Astrocyte (in vitro differentiated cells and primary cell): ENCODE measurements at regions not wholly inside any gene's neighbourhood (a gene's known extent, or its start where the extent isn't known, plus 50 kb on each side); places are given as distances from the start of the nearest gene placed in this dataset.
"Not testable (repeated sequence)": the region's sequence is repeated elsewhere in the genome, so short reads cannot be mapped to it uniquely, and the experiment has no call there.

ENCODE experiments used
- DNase-seq: peaks from one replicate; pipeline ENCODE4 v3.0.0-alpha.2; 2010; ENCODE audit warnings: low read depth
- FAIRE-seq: peaks from 2 replicates; lab custom pipeline; 2011; peaks lifted over from hg19 to GRCh38; lab: Jason Lieb, UNC
- H2AFZ ChIP-seq: 2 replicates; pipeline ENCODE4 v1.6.0; 2012; ENCODE audit warnings: low read depth, low read length, inconsistent platforms
- H3K27ac ChIP-seq: 2 replicates; pipeline ENCODE4 v1.5.1; 2011; ENCODE audit warnings: low read depth, low read length, inconsistent platforms
- H3K27me3 ChIP-seq: 2 replicates; pipeline ENCODE4 v1.6.0; 2011; ENCODE audit warnings: low read length, inconsistent platforms; ENCODE audit not compliant: insufficient read depth
- H3K36me3 ChIP-seq: 2 replicates; pipeline ENCODE4 v1.5.1; 2011; ENCODE audit warnings: low read length, inconsistent platforms; ENCODE audit not compliant: insufficient read depth
- H3K4me1 ChIP-seq: 2 replicates; pipeline ENCODE4 v1.5.1; 2011; ENCODE audit warnings: low read length, inconsistent platforms; ENCODE audit not compliant: insufficient read depth
- H3K4me2 ChIP-seq: 2 replicates; pipeline ENCODE4 v1.6.0; 2012; ENCODE audit warnings: low read length, inconsistent platforms
- H3K4me3 ChIP-seq: 2 replicates; pipeline ENCODE4 v1.5.1; 2011; ENCODE audit warnings: low read depth, mild to moderate bottlenecking, low read length, inconsistent platforms; ENCODE audit not compliant: insufficient read depth
- H3K79me2 ChIP-seq: 2 replicates; pipeline ENCODE4 v1.6.0; 2012; ENCODE audit warnings: mild to moderate bottlenecking, low read length, inconsistent platforms; ENCODE audit not compliant: insufficient read depth
- H3K9ac ChIP-seq: 2 replicates; pipeline ENCODE4 v1.6.0; 2012; ENCODE audit warnings: mild to moderate bottlenecking, low read length, inconsistent platforms
- H3K9me3 ChIP-seq: 2 replicates; pipeline ENCODE4 v1.5.1; 2012; ENCODE audit warnings: low read depth, mild to moderate bottlenecking, low read length, inconsistent platforms; ENCODE audit not compliant: insufficient read depth
- H4K20me1 ChIP-seq: 2 replicates; pipeline ENCODE4 v1.6.0; 2012; ENCODE audit warnings: low read length, inconsistent platforms; ENCODE audit not compliant: insufficient read depth
- H3K27ac Mint-ChIP-seq: one replicate; pipeline ENCODE4 v1.8.0; 2021; ENCODE audit warnings: mild to moderate bottlenecking, mixed read lengths; ENCODE audit not compliant: unreplicated experiment
- H3K27me3 Mint-ChIP-seq: one replicate; pipeline ENCODE4 v1.8.0; 2021; ENCODE audit warnings: low read depth, mixed read lengths; ENCODE audit not compliant: unreplicated experiment
- H3K36me3 Mint-ChIP-seq: one replicate; pipeline ENCODE4 v1.8.0; 2021; ENCODE audit warnings: low read depth, mixed read lengths; ENCODE audit not compliant: unreplicated experiment
- H3K4me1 Mint-ChIP-seq: one replicate; pipeline ENCODE4 v1.8.0; 2021; ENCODE audit warnings: low read depth, mixed read lengths; ENCODE audit not compliant: unreplicated experiment
- H3K4me3 Mint-ChIP-seq: one replicate; pipeline ENCODE4 v1.8.0; 2021; ENCODE audit warnings: mild to moderate bottlenecking, moderate library complexity, mixed read lengths; ENCODE audit not compliant: unreplicated experiment
- H3K9me3 Mint-ChIP-seq: one replicate; pipeline ENCODE4 v1.8.0; 2021; ENCODE audit warnings: mild to moderate bottlenecking, mixed read lengths; ENCODE audit not compliant: unreplicated experiment

- H3K4me2 ChIP-seq, DNase-seq, H3K79me2 ChIP-seq, FAIRE-seq, H3K4me1 Mint-ChIP-seq, H3K4me3 Mint-ChIP-seq, H3K27ac Mint-ChIP-seq, H3K9ac ChIP-seq, H3K9me3 Mint-ChIP-seq, H3K27me3 ChIP-seq, H3K4me3 ChIP-seq, H3K27ac ChIP-seq, H3K36me3 Mint-ChIP-seq, H3K27me3 Mint-ChIP-seq, H3K4me1 ChIP-seq, H3K36me3 ChIP-seq, H3K9me3 ChIP-seq, H2AFZ ChIP-seq, H4K20me1 ChIP-seq: not testable (repeated sequence)
Observed at GRCh38 chr2:87431051-87431450, 316.8 kb upstream of the PLGLB2 start.

DNA sequence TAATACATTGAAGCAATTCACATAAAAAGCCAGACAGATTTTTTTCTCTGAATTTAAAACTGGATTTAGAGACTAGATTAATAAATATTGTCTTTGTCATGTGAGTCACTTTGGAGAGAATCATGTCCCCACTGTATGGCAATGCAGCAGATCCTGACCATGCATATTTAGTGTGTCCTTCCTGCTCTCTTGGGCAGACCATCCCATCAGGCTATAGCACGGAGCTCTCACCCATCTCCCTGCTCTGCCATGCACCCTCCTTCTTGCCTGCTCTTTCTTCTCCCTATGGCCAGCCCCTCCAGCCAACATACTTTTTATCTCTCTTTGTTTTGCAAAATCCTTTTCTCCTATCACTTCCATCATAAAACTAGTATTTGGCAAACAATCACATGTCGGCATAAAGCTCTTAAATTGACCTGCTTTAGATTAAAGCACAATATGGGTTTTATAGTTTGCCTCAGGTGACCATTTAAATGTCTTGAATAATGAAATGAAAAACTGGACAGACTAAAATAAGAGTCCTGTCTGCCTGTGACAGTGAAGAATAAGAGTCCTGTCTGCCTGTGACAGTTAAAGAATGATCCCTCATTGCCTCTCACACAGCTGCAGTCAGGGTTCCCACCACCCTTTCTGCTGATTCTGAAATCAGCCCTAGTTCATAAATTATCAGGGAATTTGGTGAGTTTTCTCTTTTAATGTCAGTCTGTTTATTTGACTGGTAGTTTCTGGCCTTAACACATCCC, 315.0 kb upstream of the PLGLB2 start:
- H3K27ac Mint-ChIP-seq: not testable (repeated sequence)

GRCh38 chr2:87436007-87436406, 311.9 kb upstream of the PLGLB2 start:
- H3K79me2 ChIP-seq, H2AFZ ChIP-seq, H3K9me3 Mint-ChIP-seq, H3K4me3 ChIP-seq, H3K36me3 Mint-ChIP-seq, H3K9ac ChIP-seq, H3K4me3 Mint-ChIP-seq, FAIRE-seq, H3K4me1 Mint-ChIP-seq, DNase-seq, H4K20me1 ChIP-seq, H3K27me3 ChIP-seq, H3K27ac ChIP-seq, H3K9me3 ChIP-seq, H3K36me3 ChIP-seq, H3K27ac Mint-ChIP-seq, H3K4me2 ChIP-seq, H3K4me1 ChIP-seq, H3K27me3 Mint-ChIP-seq: not testable (repeated sequence)

More for the DNA sequence above, 315.0 kb upstream of the PLGLB2 start:
- DNase-seq, H3K79me2 ChIP-seq, H3K36me3 Mint-ChIP-seq, H3K4me3 ChIP-seq, H3K4me2 ChIP-seq, H4K20me1 ChIP-seq, H3K9ac ChIP-seq, H3K27me3 ChIP-seq, H3K27ac ChIP-seq, H3K4me1 Mint-ChIP-seq, H3K27me3 Mint-ChIP-seq, H3K4me1 ChIP-seq, H3K9me3 ChIP-seq, H3K36me3 ChIP-seq, H2AFZ ChIP-seq, H3K9me3 Mint-ChIP-seq, FAIRE-seq, H3K4me3 Mint-ChIP-seq: not testable (repeated sequence)

DNA sequence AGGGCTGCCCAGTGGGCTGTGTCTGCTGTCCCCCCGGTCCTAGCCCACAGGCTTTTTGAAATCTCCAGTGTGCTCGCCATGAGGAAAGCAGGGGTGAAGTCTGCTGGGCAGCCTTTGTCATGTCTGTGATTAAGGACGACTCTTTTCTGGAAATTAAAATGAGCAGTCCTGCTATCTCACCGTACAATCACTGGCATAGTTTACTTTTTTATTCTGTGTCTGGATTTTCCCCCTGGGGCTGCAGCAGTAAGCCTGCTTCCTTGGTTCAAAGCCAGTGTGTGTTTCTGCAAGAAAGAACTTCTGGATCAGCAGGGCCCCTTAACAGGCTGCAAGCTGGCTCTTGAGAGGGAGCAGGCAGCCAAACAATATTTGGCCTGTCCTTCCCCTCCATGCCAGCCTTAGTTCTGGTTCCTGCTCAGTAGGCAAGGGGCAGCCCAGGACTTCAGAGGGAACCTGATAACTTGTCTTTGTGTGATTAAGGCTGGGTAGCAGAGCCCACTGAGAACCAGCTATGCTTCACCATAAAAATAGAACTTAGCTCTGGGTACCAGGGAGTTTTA, 310.1 kb upstream of the PLGLB2 start:
- H3K4me3 ChIP-seq, H3K79me2 ChIP-seq, H3K36me3 ChIP-seq, H2AFZ ChIP-seq, FAIRE-seq, H3K4me1 Mint-ChIP-seq, H3K27ac ChIP-seq, H3K4me3 Mint-ChIP-seq, H3K27ac Mint-ChIP-seq, H3K9me3 ChIP-seq, H3K4me2 ChIP-seq, H3K9ac ChIP-seq, H3K9me3 Mint-ChIP-seq, H3K4me1 ChIP-seq, DNase-seq, H3K36me3 Mint-ChIP-seq, H4K20me1 ChIP-seq, H3K27me3 Mint-ChIP-seq, H3K27me3 ChIP-seq: not testable (repeated sequence)

GRCh38 chr2:87438780-87439454, 309.0 kb upstream of the PLGLB2 start:
- H3K27me3 Mint-ChIP-seq, H3K9ac ChIP-seq, H2AFZ ChIP-seq, H4K20me1 ChIP-seq, H3K27ac ChIP-seq, H3K36me3 Mint-ChIP-seq, FAIRE-seq, H3K27ac Mint-ChIP-seq, H3K27me3 ChIP-seq, H3K4me3 Mint-ChIP-seq, DNase-seq, H3K4me1 ChIP-seq, H3K4me3 ChIP-seq, H3K4me1 Mint-ChIP-seq, H3K9me3 ChIP-seq, H3K79me2 ChIP-seq, H3K36me3 ChIP-seq, H3K9me3 Mint-ChIP-seq, H3K4me2 ChIP-seq: not testable (repeated sequence)
